CD4-positive, CD25-positive, alpha-beta regulatory T cell (primary cell): ENCODE measurements at regions not wholly inside any gene's neighbourhood (a gene's known extent, or its start where the extent isn't known, plus 50 kb on each side); places are given as distances from the start of the nearest gene placed in this dataset.
A peak's percentile ranks its signal among the peaks of the same experiment; 100 is the strongest.

ENCODE experiments used
- ATAC-seq, 2 donors: fragments of 150-1000 bp; cut with Tn5 transposase; one replicate each; pipeline ENCODE4 v1.10.0; 2021; ENCODE audit warnings: low read depth in 2 of 2, moderate number of reproducible peaks in 2 of 2, moderate library complexity in 1 of 2
- DNase-seq, 3 donors: peaks; one replicate each; pipeline versions ENCODE4 v3.0.0 to v3.0.0-alpha.2; 2012 to 2022; ENCODE audit warnings: mixed read lengths in 1 of 3
- H3K27ac ChIP-seq: one replicate; pipeline ENCODE4 v1.7.0; 2013; ENCODE audit warnings: mild to moderate bottlenecking, low read length; ENCODE audit not compliant: insufficient read depth, poor library complexity, severe bottlenecking
- H3K27me3 ChIP-seq: one replicate; pipeline ENCODE4 v1.7.0; 2013; ENCODE audit warnings: low read length; ENCODE audit not compliant: control insufficient read depth, insufficient read depth
- H3K36me3 ChIP-seq: one replicate; pipeline ENCODE4 v1.7.0; 2013; ENCODE audit warnings: mild to moderate bottlenecking, low read length, moderate library complexity; ENCODE audit not compliant: control insufficient read depth, insufficient read depth
- H3K4me1 ChIP-seq: 2 replicates; pipeline ENCODE4 v1.7.0; 2013; ENCODE audit warnings: mild to moderate bottlenecking, low read length; ENCODE audit not compliant: insufficient read depth, control insufficient read depth, poor library complexity, severe bottlenecking
- H3K4me3 ChIP-seq: one replicate; pipeline ENCODE4 v1.7.0; 2013; ENCODE audit warnings: low read depth, mild to moderate bottlenecking, low read length, moderate library complexity
- H3K9me3 ChIP-seq, 2 experiments: 1 replicate in 1 of 2; 2 replicates in 1 of 2; pipeline ENCODE4 v1.7.0; 2013; ENCODE audit warnings: low read length in 2 of 2, mild to moderate bottlenecking in 1 of 2, moderate library complexity in 1 of 2; ENCODE audit not compliant: control insufficient read depth in 2 of 2
- H3K27ac Mint-ChIP-seq, 3 donors: one replicate each; pipeline ENCODE4 v1.8.0; 2020 to 2022; ENCODE audit warnings: mild to moderate bottlenecking in 3 of 3, mixed read lengths in 3 of 3, moderate library complexity in 2 of 3
- H3K27me3 Mint-ChIP-seq: one replicate; pipeline ENCODE4 v1.8.0; 2022; ENCODE audit warnings: mild to moderate bottlenecking, mixed read lengths
- H3K36me3 Mint-ChIP-seq: one replicate; pipeline ENCODE4 v1.8.0; 2020; ENCODE audit warnings: mixed read lengths
- H3K4me1 Mint-ChIP-seq, 4 donors: one replicate each; pipeline ENCODE4 v1.8.0; 2020 to 2022; ENCODE audit warnings: mixed read lengths in 4 of 4, mild to moderate bottlenecking in 1 of 4
- H3K4me3 Mint-ChIP-seq, 4 donors: one replicate each; pipeline ENCODE4 v1.8.0; 2020 to 2022; ENCODE audit warnings: mild to moderate bottlenecking in 4 of 4, mixed read lengths in 4 of 4, moderate library complexity in 3 of 4
- H3K9me3 Mint-ChIP-seq, 7 donors: one replicate each; pipeline ENCODE4 v1.8.0; 2020 to 2022; ENCODE audit warnings: mixed read lengths in 7 of 7, mild to moderate bottlenecking in 3 of 7, moderate library complexity in 2 of 7

DNA sequence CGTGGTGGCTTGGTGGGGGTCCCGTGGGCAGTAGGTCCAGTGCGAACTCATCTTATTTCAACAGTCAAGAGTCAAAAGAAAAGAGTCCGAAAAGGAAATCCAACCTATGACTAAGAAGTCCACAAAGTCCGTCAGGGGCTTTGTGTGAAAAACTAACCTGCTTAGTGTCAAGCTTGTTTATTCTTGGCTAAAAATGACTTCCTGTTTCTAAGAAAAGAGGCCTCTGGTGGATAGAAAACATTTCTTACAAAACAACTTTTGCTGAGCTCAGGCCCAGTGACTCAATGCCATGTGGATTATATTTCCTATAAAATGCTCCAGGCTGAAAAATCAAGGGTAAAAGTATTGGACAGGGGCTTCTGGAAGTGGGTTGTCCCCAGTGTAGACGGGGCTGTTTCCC lies 105.9 kb downstream of the GADD45G start:
- H3K4me1 Mint-ChIP-seq: peaks cover 13 to 28% (median 19%) of the 10 kb centered on the region in 4 donors
- Histone ChIP-seq H3K4me3 (no peak overlapping the region), H3K27ac (no peak overlapping the region), H3K36me3 (no peaks in the 10 kb centered on the region), H3K27me3 (no peaks in the 10 kb centered on the region), H3K4me1 (peaks cover 15% of the 10 kb centered on the region), H3K9me3 (no peaks in the 10 kb centered on the region)
- ATAC-seq: no peak
- peaks cover 0 to 1% (median 0%) of the 10 kb centered on the region in 7 donors for H3K9me3 Mint-ChIP-seq
- H3K27ac Mint-ChIP-seq: peak overlapping the region in 1 of 3 donors; percentile 61
- DNase-seq: no peak
- no peaks in the 10 kb centered on the region for H3K27me3 Mint-ChIP-seq
- no peak overlapping the region for H3K4me3 Mint-ChIP-seq
- H3K36me3 Mint-ChIP-seq: no peaks in the 10 kb centered on the region

DNA sequence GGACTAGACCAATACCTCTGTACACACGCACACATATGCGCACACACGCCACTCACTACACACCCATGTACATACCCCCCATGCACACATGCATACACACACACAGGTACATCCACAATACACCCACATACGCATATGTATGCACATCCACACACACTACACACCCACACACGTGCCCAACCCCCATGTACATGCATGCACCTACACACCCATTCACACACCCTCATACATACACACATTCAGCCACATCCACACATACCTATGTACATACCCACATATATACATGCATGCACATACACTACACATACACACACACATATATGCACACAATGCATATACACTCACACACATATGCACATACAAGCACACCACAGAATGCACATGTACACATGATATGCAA lies 107.1 kb downstream of the GADD45G start:
- H3K9me3 ChIP-seq: no peaks in the 10 kb centered on the region
- Mint-ChIP-seq H3K9me3 (peaks cover 0 to 1% (median 0%) of the 10 kb centered on the region in 7 donors), H3K27me3 (no peaks in the 10 kb centered on the region), H3K4me3 (peak overlapping the region in 1 of 4 donors; percentile 1), H3K36me3 (no peaks in the 10 kb centered on the region), H3K27ac (peak overlapping the region in 1 of 3 donors; percentile 3), H3K4me1 (peaks cover 16 to 32% (median 21%) of the 10 kb centered on the region in 4 donors)
- H3K27ac ChIP-seq: no peak overlapping the region
- no peaks in the 10 kb centered on the region for H3K36me3 ChIP-seq
- ATAC-seq (no peak), DNase-seq (no peak)
- H3K4me3 ChIP-seq: no peak overlapping the region
- peaks cover 18% of the 10 kb centered on the region for H3K4me1 ChIP-seq
- no peaks in the 10 kb centered on the region for H3K27me3 ChIP-seq

DNA sequence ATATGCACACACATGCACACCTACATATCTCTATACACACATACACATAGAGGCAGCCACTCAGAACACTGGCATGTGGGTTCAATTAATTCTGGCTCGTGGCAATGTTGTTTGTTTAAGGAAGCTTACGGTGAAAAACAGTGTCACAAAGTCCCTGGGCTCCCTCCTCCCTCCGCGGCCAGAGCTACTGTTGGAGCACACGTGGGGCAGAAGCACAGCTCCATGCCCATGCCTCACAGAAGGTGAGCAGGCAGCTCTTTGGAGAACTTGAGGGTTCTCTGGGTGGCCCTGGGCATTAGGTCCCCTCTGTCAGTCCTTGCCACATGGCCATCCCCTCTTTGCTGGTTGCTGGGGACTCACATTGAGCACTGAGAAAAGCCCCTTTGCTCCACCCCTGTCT lies 107.5 kb downstream of the GADD45G start:
- Histone ChIP-seq H3K4me1 (peaks cover 18% of the 10 kb centered on the region), H3K27ac (no peak overlapping the region), H3K9me3 (no peaks in the 10 kb centered on the region), H3K36me3 (no peaks in the 10 kb centered on the region), H3K4me3 (no peak overlapping the region), H3K27me3 (no peaks in the 10 kb centered on the region)
- Mint-ChIP-seq H3K36me3 (no peaks in the 10 kb centered on the region), H3K27me3 (no peaks in the 10 kb centered on the region), H3K4me1 (peaks cover 18 to 36% (median 23%) of the 10 kb centered on the region in 4 donors), H3K4me3 (peak overlapping the region in 1 of 4 donors; percentile 1), H3K27ac (no peak overlapping the region), H3K9me3 (peaks cover 0 to 1% (median 0%) of the 10 kb centered on the region in 7 donors)
- ATAC-seq (no peak), DNase-seq (no peak)

DNA sequence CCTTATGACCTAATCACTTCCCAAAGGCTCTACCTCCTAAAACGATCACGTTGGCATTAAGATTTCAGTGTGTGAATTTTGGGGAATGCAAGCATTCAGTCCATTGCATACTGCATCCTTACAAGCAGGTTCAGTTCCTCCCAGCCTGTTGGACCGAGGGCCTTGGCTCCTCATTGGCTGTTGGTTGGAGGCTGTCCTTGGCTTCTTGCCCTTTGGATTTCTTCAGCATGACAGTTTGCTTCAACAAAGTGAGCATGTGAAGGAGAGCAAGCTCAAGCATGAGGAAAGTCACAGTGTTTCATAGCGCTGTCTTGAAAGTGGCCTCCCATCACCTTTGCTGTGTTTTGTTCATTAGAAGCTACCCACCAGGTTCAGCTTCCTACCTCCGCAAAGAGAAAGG lies 109.5 kb downstream of the GADD45G start:
- Histone ChIP-seq H3K27ac (no peak overlapping the region), H3K36me3 (no peaks in the 10 kb centered on the region), H3K9me3 (no peaks in the 10 kb centered on the region), H3K4me3 (no peak overlapping the region), H3K4me1 (peaks cover 18% of the 10 kb centered on the region), H3K27me3 (no peaks in the 10 kb centered on the region)
- ATAC-seq: no peak
- Mint-ChIP-seq H3K36me3 (peaks cover 5% of the 10 kb centered on the region), H3K27ac (peak overlapping the region in 2 of 3 donors; percentile 39 to 81), H3K4me3 (no peak overlapping the region), H3K27me3 (no peaks in the 10 kb centered on the region), H3K4me1 (peaks cover 18 to 30% (median 23%) of the 10 kb centered on the region in 4 donors), H3K9me3 (no peaks in the 10 kb centered on the region)
- DNase-seq: no peak

DNA sequence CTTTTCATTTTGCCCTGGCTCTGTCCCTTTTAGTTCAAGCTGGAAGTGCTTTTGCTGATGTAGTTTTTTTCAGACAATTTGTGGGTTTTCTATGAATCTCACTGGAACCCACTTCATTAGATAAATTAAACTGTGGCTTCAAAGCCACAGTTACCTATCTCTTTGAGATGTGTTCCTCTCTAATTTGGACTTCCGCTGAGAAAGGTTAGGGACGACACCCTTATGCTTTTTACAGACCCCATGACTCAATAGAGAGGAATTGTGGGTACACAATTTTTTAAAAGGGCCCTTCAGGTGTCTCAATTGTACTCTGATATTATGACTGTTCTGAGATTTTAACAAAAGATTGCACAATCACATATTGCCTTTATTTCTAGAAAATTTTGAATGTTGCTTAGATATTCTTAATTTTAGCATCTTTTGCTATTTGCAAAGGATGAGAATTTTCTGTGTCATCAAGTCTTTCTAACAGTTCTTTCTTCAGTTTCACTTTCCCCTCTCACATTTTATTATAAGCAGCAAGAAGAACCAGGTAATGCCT lies 110.6 kb downstream of the GADD45G start:
- H3K9me3 ChIP-seq: no peaks in the 10 kb centered on the region
- H3K4me3 Mint-ChIP-seq: peak overlapping the region in 3 of 4 donors; percentile 9 to 56 (median 17)
- no peaks in the 10 kb centered on the region for H3K27me3 Mint-ChIP-seq
- no peaks in the 10 kb centered on the region for H3K9me3 Mint-ChIP-seq
- DNase-seq (peak in 2 of 3 donors; percentile 16 to 74), ATAC-seq (peak; percentile 68 to 83)
- peaks cover 17 to 30% (median 23%) of the 10 kb centered on the region in 4 donors for H3K4me1 Mint-ChIP-seq
- peak overlapping the region; percentile 35 for H3K4me3 ChIP-seq
- H3K27me3 ChIP-seq: no peaks in the 10 kb centered on the region
- no peaks in the 10 kb centered on the region for H3K36me3 ChIP-seq
- H3K27ac Mint-ChIP-seq: peak overlapping the region; percentile 27 to 81 (median 53)
- peaks cover 18% of the 10 kb centered on the region for H3K4me1 ChIP-seq
- H3K27ac ChIP-seq: no peak overlapping the region
- H3K36me3 Mint-ChIP-seq: peaks cover 5% of the 10 kb centered on the region

DNA sequence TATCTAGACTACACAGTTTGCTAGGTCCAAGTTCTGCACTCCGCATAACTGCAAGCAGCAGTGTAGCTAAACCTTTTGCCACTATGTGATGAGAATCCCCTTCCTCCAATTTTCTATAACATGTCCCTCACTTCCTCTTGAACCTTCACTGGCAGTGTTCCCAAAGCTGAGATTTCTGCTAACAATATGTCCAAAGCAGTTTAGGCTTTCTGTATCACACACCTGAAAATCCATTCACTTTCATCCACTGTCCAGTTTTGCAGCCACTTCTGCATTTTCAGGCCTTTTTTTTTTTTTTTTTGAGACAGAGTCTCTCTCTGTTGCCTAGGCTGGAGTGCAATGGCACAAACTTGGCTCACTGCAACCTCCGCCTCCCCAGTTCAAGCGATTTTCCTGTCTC lies 111.1 kb downstream of the GADD45G start:
- Histone ChIP-seq H3K27ac (no peak overlapping the region), H3K27me3 (no peaks in the 10 kb centered on the region), H3K4me1 (peaks cover 18% of the 10 kb centered on the region), H3K4me3 (peak overlapping the region; percentile 35), H3K9me3 (no peaks in the 10 kb centered on the region), H3K36me3 (no peaks in the 10 kb centered on the region)
- ATAC-seq (no peak), DNase-seq (no peak)
- peaks cover 17 to 30% (median 22%) of the 10 kb centered on the region in 4 donors for H3K4me1 Mint-ChIP-seq
- peak overlapping the region in 1 of 4 donors; percentile 17 for H3K4me3 Mint-ChIP-seq
- no peaks in the 10 kb centered on the region for H3K27me3 Mint-ChIP-seq
- H3K27ac Mint-ChIP-seq: peak overlapping the region in 2 of 3 donors; percentile 27 to 81
- H3K36me3 Mint-ChIP-seq: peaks cover 5% of the 10 kb centered on the region
- H3K9me3 Mint-ChIP-seq: no peaks in the 10 kb centered on the region

DNA sequence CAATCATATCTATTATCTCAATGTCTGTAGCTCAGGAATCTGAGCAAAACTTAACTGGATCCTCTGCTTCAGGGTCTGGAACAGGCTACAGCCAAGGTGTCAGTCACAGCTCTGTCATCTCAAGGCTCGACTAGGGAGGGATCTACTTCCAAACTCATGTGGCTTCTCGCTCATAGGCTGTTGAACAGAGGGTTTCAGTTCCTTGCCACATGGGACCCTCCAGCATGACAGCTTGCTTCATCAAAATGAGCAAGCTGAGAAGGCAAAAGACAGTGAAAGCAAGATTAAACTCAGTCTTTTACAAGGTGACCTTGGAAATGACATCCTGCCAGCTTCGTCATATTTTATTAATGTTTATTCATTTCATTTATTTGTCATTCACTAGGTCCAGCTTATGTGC lies 111.7 kb downstream of the GADD45G start:
- H3K9me3 ChIP-seq: no peaks in the 10 kb centered on the region
- H3K4me3 ChIP-seq: no peak overlapping the region
- Mint-ChIP-seq H3K27ac (no peak overlapping the region), H3K4me3 (no peak overlapping the region), H3K36me3 (peaks cover 5% of the 10 kb centered on the region), H3K9me3 (no peaks in the 10 kb centered on the region), H3K27me3 (no peaks in the 10 kb centered on the region), H3K4me1 (peaks cover 17 to 30% (median 22%) of the 10 kb centered on the region in 4 donors)
- ATAC-seq (no peak), DNase-seq (no peak)
- H3K27ac ChIP-seq: no peak overlapping the region
- peaks cover 18% of the 10 kb centered on the region for H3K4me1 ChIP-seq
- no peaks in the 10 kb centered on the region for H3K27me3 ChIP-seq
- no peaks in the 10 kb centered on the region for H3K36me3 ChIP-seq

DNA sequence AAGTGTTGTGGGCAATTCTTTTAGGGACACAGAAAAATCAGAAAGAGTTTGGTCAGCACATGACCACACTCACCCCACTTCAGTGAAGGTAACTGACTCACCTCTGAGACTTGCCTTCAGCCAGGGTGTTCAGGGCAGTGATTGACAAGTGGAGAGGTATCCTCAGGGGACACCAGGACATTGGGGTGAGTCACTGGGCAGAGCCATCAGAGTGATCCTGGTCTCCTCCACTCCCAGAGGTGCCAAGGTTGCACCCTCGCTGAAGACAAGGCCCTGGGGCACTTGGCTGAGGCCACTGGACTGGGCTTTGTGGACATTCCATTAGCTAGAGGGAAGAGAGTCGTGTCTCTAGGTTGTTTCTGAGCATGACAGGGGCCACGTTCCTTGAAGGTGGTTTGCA lies 113.4 kb downstream of the GADD45G start:
- H3K4me1 Mint-ChIP-seq: peaks cover 17 to 30% (median 25%) of the 10 kb centered on the region in 4 donors
- no peak overlapping the region for H3K27ac ChIP-seq
- no peaks in the 10 kb centered on the region for H3K9me3 Mint-ChIP-seq
- H3K4me3 ChIP-seq: no peak overlapping the region
- DNase-seq: no peak
- no peaks in the 10 kb centered on the region for H3K9me3 ChIP-seq
- no peaks in the 10 kb centered on the region for H3K36me3 ChIP-seq
- no peaks in the 10 kb centered on the region for H3K27me3 ChIP-seq
- peaks cover 18% of the 10 kb centered on the region for H3K4me1 ChIP-seq
- no peak overlapping the region for H3K27ac Mint-ChIP-seq
- peaks cover 5% of the 10 kb centered on the region for H3K36me3 Mint-ChIP-seq
- no peak for ATAC-seq
- H3K27me3 Mint-ChIP-seq: no peaks in the 10 kb centered on the region
- H3K4me3 Mint-ChIP-seq: no peak overlapping the region
